ENCODE measurements at regions not wholly inside any gene's neighbourhood (a gene's known extent, or its start where the extent isn't known, plus 50 kb on each side); places are given as distances from the start of the nearest gene placed in this dataset.

- TF ChIP-seq CTCF (conservative IDR thresholded peaks at IDR 0.05; ENCODE audit: low read depth, low read length) (no peak), EZH2 (IDR thresholded peaks at IDR 0.05; ENCODE audit: borderline replicate concordance, low read depth, low read length, poor library complexity, severe bottlenecking) (no peak)
Observed at GRCh38 chr5:97580746-97581145, 397.7 kb upstream of the RIOK2 start.
